ENCODE measurements at regions not wholly inside any gene's neighbourhood (a gene's known extent, or its start where the extent isn't known, plus 50 kb on each side); places are given as distances from the start of the nearest gene placed in this dataset.

DNA sequence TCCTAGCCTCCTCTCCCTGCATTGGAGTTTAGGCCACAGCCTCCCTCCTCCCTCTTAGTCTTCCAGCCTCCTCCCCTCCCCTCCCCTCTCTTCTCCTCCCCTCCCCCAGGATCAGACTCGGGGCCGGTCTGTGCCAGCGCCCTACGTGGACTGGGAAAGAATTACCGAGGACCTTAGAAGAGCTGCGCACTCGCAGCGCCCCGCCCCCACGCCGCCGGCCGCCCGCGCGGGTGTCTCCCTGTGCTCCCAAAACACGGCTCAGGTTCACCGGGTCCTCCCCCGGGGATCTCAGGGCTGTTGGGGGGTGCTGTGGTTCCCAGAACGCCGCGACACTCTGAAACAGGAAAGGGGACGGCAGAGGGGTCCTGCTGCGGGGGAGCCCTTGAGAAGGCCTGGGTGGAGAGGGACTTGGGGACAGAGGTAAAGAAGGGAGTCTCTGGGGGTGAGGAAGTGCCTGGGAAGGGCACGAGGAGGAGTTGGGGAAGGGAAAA is 122.3 kb upstream of the TBL1X start:
- TF ChIP-seq CTCF (conservative IDR thresholded peaks at IDR 0.05; ENCODE audit: low read depth, low read length), result no peak
- no peak for TF ChIP-seq MAFK (IDR thresholded peaks at IDR 0.05; ENCODE audit: low read depth, low read length)
- TF ChIP-seq RCOR1 (IDR thresholded peaks at IDR 0.05; ENCODE audit: insufficient replicate concordance, low read length), result no peak
- TF ChIP-seq RAD21 (IDR thresholded peaks at IDR 0.05; ENCODE audit: low read length), result peak; percentile 33; the same call in 1 of the 2 replicates
- TF ChIP-seq SMC3 (IDR thresholded peaks at IDR 0.05; ENCODE audit: low read depth, low read length), result 0 out of 2 replicates have a peak, but pooled peaks have one; percentile 17
- TF ChIP-seq MXI1 (IDR thresholded peaks at IDR 0.05; ENCODE audit: borderline replicate concordance, low read depth, low read length), result no peak
- no peak for TF ChIP-seq CEBPB (IDR thresholded peaks at IDR 0.05; ENCODE audit: low read depth, low read length)
- no peak for TF ChIP-seq POLR2A (IDR thresholded peaks at IDR 0.05; ENCODE audit: low read depth, low read length)
- no peak for TF ChIP-seq BHLHE40 (IDR thresholded peaks at IDR 0.05; ENCODE audit: low read depth, low read length)
- no peak for TF ChIP-seq USF2 (IDR thresholded peaks at IDR 0.05; ENCODE audit: low read depth, low read length)
- peak; percentile 76; the same call in 1 of the 2 replicates for TF ChIP-seq MAZ (IDR thresholded peaks at IDR 0.05; ENCODE audit: borderline replicate concordance, low read depth, low read length)

All from IMR-90 (cell line).